ENCODE measurements at regions not wholly inside any gene's neighbourhood (a gene's known extent, or its start where the extent isn't known, plus 50 kb on each side); places are given as distances from the start of the nearest gene placed in this dataset.

DNA sequence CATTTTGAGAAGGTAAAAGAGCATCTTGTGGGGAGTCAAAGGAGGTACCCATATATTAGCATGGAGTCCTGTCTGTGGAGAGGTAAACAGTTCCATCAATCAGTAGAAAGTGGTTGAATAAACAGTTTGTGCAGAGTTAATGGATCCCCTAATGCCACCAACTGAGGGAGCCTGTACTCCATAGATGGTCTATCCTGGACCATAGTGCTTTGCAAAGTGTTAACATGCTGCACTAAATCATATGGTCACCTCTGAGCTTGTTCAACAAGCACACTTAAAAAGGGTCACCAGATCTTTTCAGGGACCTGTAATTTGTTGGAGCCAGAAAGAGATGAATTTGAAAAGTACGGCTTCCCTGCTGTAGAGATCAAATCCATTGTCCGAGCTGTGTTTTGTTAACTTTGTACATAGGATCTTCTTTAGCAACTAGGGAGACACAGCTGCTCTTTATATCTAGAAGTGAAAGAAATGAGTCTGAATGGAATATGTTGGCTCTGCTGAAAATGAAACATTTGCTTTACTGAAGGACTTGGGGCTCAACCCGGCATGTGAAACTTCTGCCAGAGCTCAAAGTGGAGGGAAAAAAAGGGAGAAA lies 366.4 kb downstream of the ETNK1 start:
- no peak overlapping the region for H2AFZ ChIP-seq (ENCODE audit: low read depth, low read length)
- H3K4me3 ChIP-seq (ENCODE audit: low read length), result no peak overlapping the region
- no peaks in the 10 kb centered on the region for H3K9me3 ChIP-seq (ENCODE audit: low read length)
- no peak overlapping the region for H3K27ac ChIP-seq (ENCODE audit: low read length)
- no peaks in the 10 kb centered on the region for H3K79me2 ChIP-seq (replicated peaks; ENCODE audit: insufficient read depth, low read length)
- H3K4me2 ChIP-seq (ENCODE audit: low read length), result no peak overlapping the region
- no peaks in the 10 kb centered on the region for H3K9me2 ChIP-seq (ENCODE audit: insufficient read depth, low read length)
- no peaks in the 10 kb centered on the region for H3F3A ChIP-seq (ENCODE audit: insufficient read depth, low read length, poor library complexity, severe bottlenecking)
- TF ChIP-seq REST (IDR thresholded peaks at IDR 0.05; ENCODE audit: borderline replicate concordance) (no peak), RAD21 (conservative IDR thresholded peaks at IDR 0.05) (no peak), POLR2AphosphoS5 (IDR thresholded peaks at IDR 0.05) (no peak), TAF1 (IDR thresholded peaks at IDR 0.05; ENCODE audit: low read depth) (no peak), SMC3 (conservative IDR thresholded peaks at IDR 0.05; ENCODE audit: poor library complexity) (no peak), EZH2 (IDR thresholded peaks at IDR 0.05; ENCODE audit: borderline replicate concordance, insufficient read depth, low read length, poor library complexity, severe bottlenecking) (no peak), MXI1 (conservative IDR thresholded peaks at IDR 0.05; ENCODE audit: poor library complexity, severe bottlenecking) (no peak), EP300 (conservative IDR thresholded peaks at IDR 0.05; ENCODE audit: poor library complexity, severe bottlenecking) (no peak)
- TF ChIP-seq, protein P1, sequence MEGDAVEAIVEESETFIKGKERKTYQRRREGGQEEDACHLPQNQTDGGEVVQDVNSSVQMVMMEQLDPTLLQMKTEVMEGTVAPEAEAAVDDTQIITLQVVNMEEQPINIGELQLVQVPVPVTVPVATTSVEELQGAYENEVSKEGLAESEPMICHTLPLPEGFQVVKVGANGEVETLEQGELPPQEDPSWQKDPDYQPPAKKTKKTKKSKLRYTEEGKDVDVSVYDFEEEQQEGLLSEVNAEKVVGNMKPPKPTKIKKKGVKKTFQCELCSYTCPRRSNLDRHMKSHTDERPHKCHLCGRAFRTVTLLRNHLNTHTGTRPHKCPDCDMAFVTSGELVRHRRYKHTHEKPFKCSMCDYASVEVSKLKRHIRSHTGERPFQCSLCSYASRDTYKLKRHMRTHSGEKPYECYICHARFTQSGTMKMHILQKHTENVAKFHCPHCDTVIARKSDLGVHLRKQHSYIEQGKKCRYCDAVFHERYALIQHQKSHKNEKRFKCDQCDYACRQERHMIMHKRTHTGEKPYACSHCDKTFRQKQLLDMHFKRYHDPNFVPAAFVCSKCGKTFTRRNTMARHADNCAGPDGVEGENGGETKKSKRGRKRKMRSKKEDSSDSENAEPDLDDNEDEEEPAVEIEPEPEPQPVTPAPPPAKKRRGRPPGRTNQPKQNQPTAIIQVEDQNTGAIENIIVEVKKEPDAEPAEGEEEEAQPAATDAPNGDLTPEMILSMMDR (IDR thresholded peaks at IDR 0.05; ENCODE audit: poor library complexity, severe bottlenecking), result no peak
- no peaks in the 10 kb centered on the region for H4K20me1 ChIP-seq (ENCODE audit: insufficient read depth)
- no peaks in the 10 kb centered on the region for H3K36me3 ChIP-seq (ENCODE audit: insufficient read depth, low read length)
- H3K9ac ChIP-seq (ENCODE audit: low read length), result no peak overlapping the region
- no peaks in the 10 kb centered on the region for H3K27me3 ChIP-seq (ENCODE audit: insufficient read depth, low read depth, low read length)

- Histone ChIP-seq H3F3A (ENCODE audit: insufficient read depth, low read length, poor library complexity, severe bottlenecking) (no peaks in the 10 kb centered on the region), H3K27me3 (ENCODE audit: insufficient read depth, low read depth, low read length) (no peaks in the 10 kb centered on the region), H3K4me2 (ENCODE audit: low read length) (no peak overlapping the region), H3K27ac (ENCODE audit: low read length) (no peak overlapping the region), H3K9me3 (ENCODE audit: low read length) (no peaks in the 10 kb centered on the region), H2AFZ (ENCODE audit: low read depth, low read length) (no peak overlapping the region), H3K79me2 (replicated peaks; ENCODE audit: insufficient read depth, low read length) (no peaks in the 10 kb centered on the region), H3K4me3 (ENCODE audit: low read length) (no peak overlapping the region), H3K9ac (ENCODE audit: low read length) (no peak overlapping the region), H4K20me1 (ENCODE audit: insufficient read depth) (no peaks in the 10 kb centered on the region), H3K36me3 (ENCODE audit: insufficient read depth, low read length) (no peaks in the 10 kb centered on the region), H3K9me2 (ENCODE audit: insufficient read depth, low read length) (no peaks in the 10 kb centered on the region)
- no peak for TF ChIP-seq TAF1 (IDR thresholded peaks at IDR 0.05; ENCODE audit: low read depth)
- no peak for TF ChIP-seq EP300 (conservative IDR thresholded peaks at IDR 0.05; ENCODE audit: poor library complexity, severe bottlenecking)
- no peak for TF ChIP-seq MXI1 (conservative IDR thresholded peaks at IDR 0.05; ENCODE audit: poor library complexity, severe bottlenecking)
- no peak for TF ChIP-seq REST (IDR thresholded peaks at IDR 0.05; ENCODE audit: borderline replicate concordance)
- TF ChIP-seq EZH2 (IDR thresholded peaks at IDR 0.05; ENCODE audit: borderline replicate concordance, insufficient read depth, low read length, poor library complexity, severe bottlenecking), result no peak
- no peak for TF ChIP-seq SMC3 (conservative IDR thresholded peaks at IDR 0.05; ENCODE audit: poor library complexity)
- TF ChIP-seq, protein P1 (IDR thresholded peaks at IDR 0.05; ENCODE audit: poor library complexity, severe bottlenecking), result no peak
- no peak for TF ChIP-seq RAD21 (conservative IDR thresholded peaks at IDR 0.05)
- no peak for TF ChIP-seq POLR2AphosphoS5 (IDR thresholded peaks at IDR 0.05)
These were observed 368.8 kb downstream of the ETNK1 start for GRCh38 chr12:22993609-22994315.

Data from neural cell (in vitro differentiated cells).